AG20443 (cell line): ENCODE measurements at regions not wholly inside any gene's neighbourhood (a gene's known extent, or its start where the extent isn't known, plus 50 kb on each side); places are given as distances from the start of the nearest gene placed in this dataset.

Experiments used
- DNase-seq: peaks from one replicate; pipeline ENCODE4 v3.0.0; 2012; ENCODE audit warnings: low spot score, mixed read lengths

DNA sequence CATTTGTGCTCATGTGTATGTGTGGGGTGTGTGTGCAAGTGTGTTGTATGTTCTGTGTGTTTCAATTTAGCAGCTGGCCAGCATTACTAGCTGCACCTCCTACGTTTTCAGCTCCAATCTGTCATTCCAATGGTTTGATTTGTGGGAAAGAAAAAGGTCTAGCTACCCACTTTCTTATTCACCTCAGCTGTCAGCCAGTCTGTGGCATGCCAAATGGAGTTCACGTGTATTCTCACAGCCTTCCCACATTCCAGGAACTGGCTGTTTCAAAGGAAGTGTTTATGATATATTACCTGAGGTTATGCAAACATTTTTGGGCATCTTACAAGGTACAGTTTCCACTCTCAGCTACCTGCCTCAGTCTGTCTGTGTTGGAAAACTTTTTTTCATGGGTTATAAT lies 220.2 kb upstream of the CPNE8 start:
- DNase-seq, result no peak

DNA sequence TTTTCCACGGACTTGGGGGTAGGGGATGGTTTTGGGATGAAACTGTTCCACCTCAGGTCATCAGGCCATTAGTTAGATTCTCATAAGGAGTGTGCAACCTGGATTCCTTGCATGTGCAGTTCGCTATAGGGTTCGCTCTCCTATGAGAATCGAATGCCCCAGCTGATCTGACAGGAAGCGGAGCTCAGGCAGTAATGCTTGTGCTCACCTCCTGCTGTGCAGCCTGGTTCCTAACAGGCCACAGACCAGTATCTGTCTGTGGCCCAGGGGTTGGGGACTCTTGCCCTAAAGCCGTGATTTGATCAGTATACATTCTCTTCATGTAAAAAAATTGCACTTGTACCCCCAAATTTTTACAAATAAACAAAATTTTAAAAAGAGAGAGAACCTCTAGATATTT lies 219.4 kb upstream of the CPNE8 start:
- DNase-seq, result no peak

DNA sequence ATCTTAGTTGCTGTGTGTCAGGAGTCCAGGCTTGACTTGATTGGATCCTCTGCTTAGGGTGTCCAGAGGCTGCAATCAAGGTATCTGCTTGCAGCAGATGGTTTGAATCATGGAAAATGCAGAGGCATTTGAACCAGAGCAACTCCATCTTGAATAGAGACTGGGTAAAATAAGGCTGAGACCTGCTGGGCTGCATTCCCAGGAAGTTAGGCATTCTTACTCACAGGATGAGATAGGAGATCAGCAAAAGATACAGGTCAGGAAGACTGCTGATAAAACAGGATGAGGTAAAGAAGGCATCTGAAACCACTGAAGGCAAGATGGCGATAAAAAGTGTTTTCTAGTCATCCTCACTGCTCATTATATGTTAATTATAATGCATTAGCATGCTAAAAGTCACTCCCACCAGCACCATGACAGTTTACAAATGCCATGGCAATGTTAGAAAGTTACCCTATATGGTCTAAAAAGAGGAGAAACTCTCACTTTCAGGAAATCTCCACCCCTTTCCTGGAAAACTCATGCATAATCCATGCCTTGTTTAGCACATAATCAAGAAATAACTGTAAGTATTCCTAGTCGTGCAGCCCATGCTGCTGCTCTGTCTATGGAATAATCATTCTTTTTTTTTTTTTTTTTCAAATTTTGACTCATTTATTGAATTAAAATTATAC lies 218.3 kb upstream of the CPNE8 start:
- no peak for DNase-seq

- DNase-seq, result no peak
These were observed 217.3 kb upstream of the CPNE8 start for GRCh38 chr12:39122562-39123204.

- no peak for DNase-seq
These were observed 211.5 kb upstream of the CPNE8 start for GRCh38 chr12:39116861-39117260.

DNA sequence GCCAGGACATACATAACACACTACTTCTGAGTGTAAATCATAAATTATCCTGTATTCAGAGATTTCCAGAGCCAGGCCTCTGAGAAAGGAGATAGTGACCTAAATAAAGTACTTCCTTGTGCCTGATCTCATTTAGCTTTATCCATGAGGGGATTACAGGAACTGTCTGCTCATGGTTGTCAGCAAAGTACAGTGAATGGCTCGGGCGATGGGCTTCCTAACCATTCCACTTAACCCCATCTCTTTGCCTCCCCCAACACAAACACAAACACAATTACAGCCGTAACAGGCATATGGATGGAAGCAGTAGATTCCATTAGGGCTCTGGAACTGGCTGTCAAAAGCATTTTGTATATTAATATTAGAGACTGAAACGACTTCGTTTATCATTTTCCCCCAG lies 206.7 kb upstream of the CPNE8 start:
- no peak for DNase-seq

- no peak for DNase-seq
These were observed 199.7 kb upstream of the CPNE8 start for GRCh38 chr12:39105111-39105510.

DNA sequence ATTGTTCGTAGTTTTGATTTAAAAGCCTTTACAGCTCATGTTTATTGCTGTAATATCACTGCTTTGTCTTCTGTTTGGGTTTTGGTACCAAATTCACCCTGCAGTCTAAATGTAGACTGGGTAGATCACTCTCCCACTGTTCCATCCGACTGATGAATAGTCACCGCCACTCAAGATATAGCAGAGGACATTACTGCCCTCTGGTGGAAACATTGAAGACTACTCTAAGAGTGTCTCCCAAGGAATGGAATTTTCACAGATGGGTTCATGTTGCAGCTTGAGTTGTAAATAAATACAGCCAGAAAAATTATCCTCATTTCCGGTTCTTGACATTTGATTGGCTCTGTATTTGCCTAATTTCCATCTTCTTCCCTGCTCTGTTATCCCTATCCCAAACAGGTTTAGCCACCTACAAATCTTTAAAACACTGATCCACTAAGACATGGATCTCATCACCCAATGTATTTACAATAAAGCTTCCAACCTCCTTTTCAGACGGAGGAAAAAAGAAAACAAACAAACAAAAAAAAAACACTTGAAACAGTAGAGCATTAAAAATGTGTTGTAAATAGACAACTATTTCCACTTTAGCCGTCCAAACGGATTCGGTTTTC lies 198.3 kb upstream of the CPNE8 start:
- peak; percentile 77 for DNase-seq

DNA sequence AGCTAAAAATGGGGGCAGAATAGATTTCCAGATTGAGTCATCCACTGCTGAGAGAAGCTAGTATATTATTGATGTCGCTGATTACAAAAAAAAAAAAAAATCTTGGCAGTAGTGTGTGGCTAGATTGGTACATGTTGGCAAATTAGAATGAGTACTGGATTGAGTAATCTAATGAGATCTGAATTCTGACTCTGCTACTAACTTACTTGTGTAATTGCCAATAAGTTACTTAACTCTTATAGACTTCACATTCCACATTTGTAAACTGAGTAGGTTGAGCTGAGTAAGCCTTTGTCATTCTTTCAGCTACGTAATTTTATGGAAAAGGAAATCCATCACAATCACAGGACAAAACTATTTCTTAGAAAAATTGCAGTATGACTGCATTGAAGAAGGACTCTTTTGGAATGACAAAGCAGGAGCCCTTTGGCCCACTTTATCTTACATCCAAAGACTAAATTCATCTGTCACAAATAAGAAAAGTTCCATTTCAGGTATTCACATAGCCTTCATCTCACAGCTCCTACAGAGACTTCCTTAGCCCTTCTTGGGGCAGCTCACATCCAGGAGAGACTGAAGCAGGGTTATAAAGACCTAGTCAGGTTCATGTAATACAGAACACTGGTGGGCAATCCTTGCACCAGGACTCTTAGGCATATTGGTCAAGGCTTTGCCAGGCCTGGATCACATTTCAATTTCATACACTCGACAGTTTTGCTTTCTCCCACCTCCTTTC lies 197.3 kb upstream of the CPNE8 start:
- peak; percentile 18 for DNase-seq

DNA sequence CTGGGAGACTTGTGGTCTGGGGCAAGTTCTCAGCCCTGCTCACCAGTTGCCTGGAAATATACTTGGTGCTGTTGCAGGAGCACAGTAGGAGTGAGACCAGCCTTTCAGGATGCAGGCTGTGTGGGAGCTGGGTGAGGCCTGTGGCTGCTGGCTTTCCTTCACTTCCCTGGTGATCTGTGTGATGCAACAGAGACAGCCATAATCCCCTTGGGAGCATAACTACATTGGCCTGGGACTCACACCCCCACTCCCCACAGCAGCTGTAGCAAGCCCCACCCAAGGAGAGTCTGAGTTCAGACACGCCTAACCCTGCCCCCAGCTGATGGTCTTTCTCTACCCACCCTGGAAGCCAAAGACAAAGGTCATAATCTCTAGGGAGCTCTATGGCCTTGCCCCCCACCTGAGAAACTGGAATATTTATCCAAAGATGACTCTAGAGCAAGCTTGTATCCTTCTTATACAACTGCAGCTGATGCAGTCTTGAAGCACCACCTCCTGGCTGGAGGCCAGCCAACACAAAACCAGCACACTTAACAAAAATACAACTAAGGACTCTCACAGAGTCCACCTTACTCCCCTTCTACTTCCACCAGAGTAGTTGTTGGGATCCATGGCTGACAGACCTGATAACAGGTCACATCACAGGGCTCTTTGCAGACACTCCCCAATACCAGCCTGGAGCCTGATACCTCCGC lies 190.4 kb upstream of the CPNE8 start:
- no peak for DNase-seq

- no peak for DNase-seq
These were observed 176.5 kb upstream of the CPNE8 start for GRCh38 chr12:39081910-39082309.

DNA sequence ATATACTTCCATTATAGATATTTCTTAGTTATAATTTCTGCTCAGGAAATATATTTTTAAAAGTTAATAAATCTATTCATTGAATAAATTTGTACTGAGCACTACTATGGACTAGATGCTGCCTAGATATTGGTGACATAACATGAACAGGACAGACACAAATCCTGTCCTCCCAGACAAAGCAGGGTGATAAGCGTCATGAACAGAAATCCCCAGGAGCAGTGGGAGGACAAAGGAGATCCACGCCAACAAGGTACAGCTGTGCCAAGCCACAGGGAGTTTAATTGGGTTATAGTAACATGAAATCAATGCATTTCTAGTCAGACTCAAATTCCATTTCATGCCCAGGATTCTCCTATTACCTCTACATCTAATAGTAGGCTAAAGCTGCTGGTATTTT lies 171.8 kb upstream of the CPNE8 start:
- no peak for DNase-seq

- DNase-seq, result no peak
These were observed 168.7 kb upstream of the CPNE8 start for GRCh38 chr12:39074063-39074462.

DNA sequence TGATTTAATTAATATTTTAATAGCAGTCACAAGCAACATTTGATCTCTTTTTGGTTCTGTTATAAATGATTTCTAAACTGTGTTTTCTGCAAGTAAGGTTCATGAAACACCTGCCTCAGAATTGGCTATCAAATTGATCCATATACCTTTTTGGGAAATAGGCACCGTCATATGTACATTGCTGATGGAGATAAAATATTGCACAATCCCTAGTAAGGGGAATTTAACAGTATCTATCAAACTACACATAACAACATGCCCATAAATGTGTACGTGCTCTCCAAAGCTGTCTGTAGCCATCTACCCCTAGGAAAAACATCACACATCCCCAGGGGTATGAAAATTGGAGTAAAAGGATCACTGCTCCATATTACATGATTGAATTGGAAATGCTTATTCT lies 167.3 kb upstream of the CPNE8 start:
- no peak for DNase-seq

DNA sequence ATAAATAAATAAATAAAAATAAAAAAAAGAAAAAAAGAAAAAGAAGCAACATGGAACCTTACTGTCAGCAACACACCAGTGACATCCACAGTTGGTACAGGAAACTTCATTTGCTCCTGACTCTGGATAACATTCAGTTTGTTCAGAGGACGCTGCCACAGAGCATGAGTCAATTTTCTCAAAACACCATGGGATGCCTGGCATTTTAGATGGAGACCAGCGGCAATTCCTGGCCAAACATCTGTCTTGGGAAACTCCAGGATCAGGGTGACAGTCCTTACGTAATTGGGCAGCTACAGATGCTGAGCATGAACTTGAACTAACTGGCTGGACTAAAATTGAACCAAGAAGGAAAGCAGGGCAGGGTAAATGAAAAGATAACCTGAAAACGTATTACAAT lies 166.2 kb upstream of the CPNE8 start:
- DNase-seq, result no peak

DNA sequence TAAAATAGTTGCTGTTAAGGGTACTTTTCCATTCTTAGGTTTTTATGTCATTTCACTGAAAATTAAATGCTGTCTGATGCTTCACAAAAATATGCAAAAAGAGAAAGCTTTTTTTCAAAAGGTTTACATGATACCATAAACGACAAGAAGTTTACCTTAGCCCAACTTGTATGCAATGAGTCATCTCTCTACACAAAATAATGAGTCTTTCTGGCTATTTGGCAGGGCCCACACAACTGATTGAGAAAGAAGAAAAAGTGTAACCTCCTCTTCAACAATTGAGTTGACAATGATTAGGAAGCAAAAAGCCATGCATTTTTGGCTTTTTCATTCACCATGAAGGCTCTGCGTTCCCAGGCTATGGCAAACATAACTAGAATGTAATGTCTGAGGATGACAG lies 165.4 kb upstream of the CPNE8 start:
- DNase-seq, result no peak

GRCh38 chr12:39065455-39065854 lies 160.1 kb upstream of the CPNE8 start:
- no peak for DNase-seq

- DNase-seq, result no peak
These were observed 159.3 kb upstream of the CPNE8 start for GRCh38 chr12:39064708-39065107.

GRCh38 chr12:39062266-39062996 lies 157.0 kb upstream of the CPNE8 start:
- no peak for DNase-seq

DNA sequence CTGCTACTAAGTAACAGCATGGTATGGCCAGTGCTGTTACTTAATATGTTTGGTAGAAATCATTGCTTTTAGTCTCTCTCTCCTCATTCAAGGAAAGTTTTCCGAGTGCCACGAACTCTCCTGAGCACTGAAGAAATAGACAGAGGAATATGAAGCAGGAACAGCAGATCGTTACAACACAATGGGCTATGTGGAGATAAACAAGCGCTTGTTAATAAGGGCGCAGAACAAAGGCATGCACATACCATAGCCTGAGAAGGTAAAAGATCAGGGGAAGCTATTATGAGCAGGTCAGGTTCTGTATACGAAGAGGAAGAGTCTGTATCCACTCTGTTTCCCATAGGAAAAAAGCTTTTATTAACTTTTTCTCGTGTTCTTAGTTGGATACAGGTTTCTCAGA lies 156.2 kb upstream of the CPNE8 start:
- DNase-seq, result no peak

- DNase-seq, result no peak
These were observed 143.0 kb upstream of the CPNE8 start for GRCh38 chr12:39048395-39048794.
